ENCODE measurements at regions not wholly inside any gene's neighbourhood (a gene's known extent, or its start where the extent isn't known, plus 50 kb on each side); places are given as distances from the start of the nearest gene placed in this dataset.

GRCh38 chr6:168864541-168865460, 388.8 kb downstream of the THBS2 start:
- no peak overlapping the region for H3K4me3 Mint-ChIP-seq
- CTCF ChIA-PET, result no interaction called here
- ATAC-seq (ENCODE audit: low read depth) (no peak), DNase-seq (no peak)
- peaks cover 2% of the 10 kb centered on the region for H3K27me3 Mint-ChIP-seq
- no peaks in the 10 kb centered on the region for H3K4me1 Mint-ChIP-seq
- intact Hi-C loops (cut with micrococcal nuclease), result no loop called here
- H3K27ac Mint-ChIP-seq, result no peak overlapping the region
- no peak for TF ChIP-seq CTCF (IDR thresholded peaks at IDR 0.05)
- POLR2A ChIA-PET, result no interaction called here
- H3K9me3 Mint-ChIP-seq, result no peaks in the 10 kb centered on the region
- no peaks in the 10 kb centered on the region for H3K36me3 Mint-ChIP-seq (ENCODE audit: low read depth)

GRCh38 chr6:168863467-168863866, 390.2 kb downstream of the THBS2 start:
- H3K4me1 Mint-ChIP-seq, result no peaks in the 10 kb centered on the region
- H3K27ac Mint-ChIP-seq, result no peak overlapping the region
- ATAC-seq (ENCODE audit: low read depth), result no peak
- ChIA-PET CTCF (no interaction called here), POLR2A (no interaction called here)
- H3K4me3 Mint-ChIP-seq, result no peak overlapping the region
- intact Hi-C loops (cut with micrococcal nuclease), result no loop called here
- no peaks in the 10 kb centered on the region for H3K36me3 Mint-ChIP-seq (ENCODE audit: low read depth)
- H3K27me3 Mint-ChIP-seq, result peaks cover 2% of the 10 kb centered on the region
- TF ChIP-seq CTCF (IDR thresholded peaks at IDR 0.05), result no peak
- no peaks in the 10 kb centered on the region for H3K9me3 Mint-ChIP-seq
- DNase-seq, result no peak

GRCh38 chr6:168862346-168862980, 391.2 kb downstream of the THBS2 start:
- CTCF ChIA-PET, result no interaction called here
- Mint-ChIP-seq H3K36me3 (ENCODE audit: low read depth) (no peaks in the 10 kb centered on the region), H3K9me3 (no peaks in the 10 kb centered on the region), H3K27me3 (peaks cover 2% of the 10 kb centered on the region), H3K27ac (no peak overlapping the region), H3K4me1 (no peaks in the 10 kb centered on the region), H3K4me3 (no peak overlapping the region)
- POLR2A ChIA-PET, result no interaction called here
- ATAC-seq (ENCODE audit: low read depth) (no peak), DNase-seq (no peak)
- intact Hi-C loops (cut with micrococcal nuclease), result no loop called here
- no peak for TF ChIP-seq CTCF (IDR thresholded peaks at IDR 0.05)

GRCh38 chr6:168860987-168861386, 392.7 kb downstream of the THBS2 start:
- POLR2A ChIA-PET, result no interaction called here
- no peak for TF ChIP-seq CTCF (IDR thresholded peaks at IDR 0.05)
- intact Hi-C loops (cut with micrococcal nuclease), result no loop called here
- Mint-ChIP-seq H3K4me3 (no peak overlapping the region), H3K9me3 (no peaks in the 10 kb centered on the region), H3K27me3 (peaks cover 2% of the 10 kb centered on the region), H3K4me1 (no peaks in the 10 kb centered on the region), H3K36me3 (ENCODE audit: low read depth) (no peaks in the 10 kb centered on the region), H3K27ac (no peak overlapping the region)
- DNase-seq (no peak), ATAC-seq (ENCODE audit: low read depth) (no peak)
- CTCF ChIA-PET, result no interaction called here

- Mint-ChIP-seq H3K4me3 (no peak overlapping the region), H3K36me3 (ENCODE audit: low read depth) (no peaks in the 10 kb centered on the region), H3K9me3 (no peaks in the 10 kb centered on the region), H3K4me1 (no peaks in the 10 kb centered on the region), H3K27me3 (peaks cover 2% of the 10 kb centered on the region), H3K27ac (no peak overlapping the region)
- ATAC-seq (ENCODE audit: low read depth) (no peak), DNase-seq (no peak)
- intact Hi-C loops (cut with micrococcal nuclease), result no loop called here
- ChIA-PET POLR2A (no interaction called here), CTCF (no interaction called here)
- no peak for TF ChIP-seq CTCF (IDR thresholded peaks at IDR 0.05)
Measured at GRCh38 chr6:168860341-168860740, 393.3 kb downstream of the THBS2 start.
